GM18873 (cell line): ENCODE measurements at regions not wholly inside any gene's neighbourhood (a gene's known extent, or its start where the extent isn't known, plus 50 kb on each side); places are given as distances from the start of the nearest gene placed in this dataset.
"Not testable (repeated sequence)": the region's sequence is repeated elsewhere in the genome, so short reads cannot be mapped to it uniquely, and the experiment has no call there.

Experiments
- ATAC-seq: cut with Tn5 transposase; IDR thresholded peaks from one replicate; pipeline ENCODE4 v1.9.1; 2021; ENCODE audit warnings: mild to moderate bottlenecking, moderate library complexity, moderate number of reproducible peaks; ENCODE audit not compliant: unreplicated experiment, low FRiP score

- no peak for ATAC-seq
Measured at GRCh38 chr22:22754961-22755777, 110.8 kb downstream of the GGTLC2 start.

- no peak for ATAC-seq
Measured at GRCh38 chr22:22755778-22756100, 111.3 kb downstream of the GGTLC2 start.

GRCh38 chr22:22756109-22756508, 111.7 kb downstream of the GGTLC2 start:
- no peak for ATAC-seq

GRCh38 chr22:22756551-22757201, 112.3 kb downstream of the GGTLC2 start:
- ATAC-seq, result not testable (repeated sequence)

- peak; percentile 67 for ATAC-seq
Measured at GRCh38 chr22:22758101-22758807, 113.8 kb downstream of the GGTLC2 start.

GRCh38 chr22:22759371-22759770, 115.0 kb downstream of the GGTLC2 start:
- ATAC-seq, result no peak

GRCh38 chr22:22759889-22760546, 115.6 kb downstream of the GGTLC2 start:
- no peak for ATAC-seq

GRCh38 chr22:22761606-22761962, 117.2 kb downstream of the GGTLC2 start:
- no peak for ATAC-seq

- ATAC-seq, result no peak
Measured at GRCh38 chr22:22761963-22762772, 117.8 kb downstream of the GGTLC2 start.

GRCh38 chr22:22763512-22763911, 119.1 kb downstream of the GGTLC2 start:
- no peak for ATAC-seq

- ATAC-seq, result no peak
Measured at GRCh38 chr22:22764085-22764484, 119.7 kb downstream of the GGTLC2 start.

- no peak for ATAC-seq
Measured at GRCh38 chr22:22767876-22768602, 119.6 kb upstream of the IGLL5 start.

- ATAC-seq, result no peak
Measured at GRCh38 chr22:22768885-22769284, 118.7 kb upstream of the IGLL5 start.

GRCh38 chr22:22769434-22770279, 118.0 kb upstream of the IGLL5 start:
- no peak for ATAC-seq

- ATAC-seq, result no peak
Measured at GRCh38 chr22:22770280-22770871, 117.2 kb upstream of the IGLL5 start.

- no peak for ATAC-seq
Measured at GRCh38 chr22:22770881-22771280, 116.7 kb upstream of the IGLL5 start.

GRCh38 chr22:22771696-22772377, 115.8 kb upstream of the IGLL5 start:
- no peak for ATAC-seq

- no peak for ATAC-seq
Measured at GRCh38 chr22:22772396-22772795, 115.2 kb upstream of the IGLL5 start.
